Stimulated activated CD4-positive, alpha-beta T cell treated with anti-CD3 and anti-CD28 coated beads, TNF-alpha, amount 100 ng/mL, for 48 hours (primary cell): ENCODE measurements at regions not wholly inside any gene's neighbourhood (a gene's known extent, or its start where the extent isn't known, plus 50 kb on each side); places are given as distances from the start of the nearest gene placed in this dataset.
"Not testable (repeated sequence)": the region's sequence is repeated elsewhere in the genome, so short reads cannot be mapped to it uniquely, and the experiment has no call there.

ENCODE experiments used
- DNase-seq, 3 donors: peaks; one replicate each; pipeline ENCODE4 v3.0.0-alpha.2; 2020; ENCODE audit warnings: low read depth in 3 of 3

GRCh38 chr5:82956600-82956999 lies 120.6 kb downstream of the TMEM167A start:
- DNase-seq = no peak

GRCh38 chr5:82952326-82952725 lies 124.9 kb downstream of the TMEM167A start:
- DNase-seq = no peak

GRCh38 chr5:82944267-82944666 lies 132.9 kb downstream of the TMEM167A start:
- not testable (repeated sequence) for DNase-seq

- no peak for DNase-seq
These were observed 134.9 kb downstream of the TMEM167A start for GRCh38 chr5:82942083-82942881.

- DNase-seq = no peak
These were observed 138.1 kb downstream of the TMEM167A start for GRCh38 chr5:82938901-82939725.

GRCh38 chr5:82932473-82933220 lies 144.5 kb downstream of the TMEM167A start:
- DNase-seq = not testable (repeated sequence)

GRCh38 chr5:82931110-82931509 lies 146.1 kb downstream of the TMEM167A start:
- no peak for DNase-seq

- no peak for DNase-seq
These were observed 152.2 kb downstream of the TMEM167A start for GRCh38 chr5:82925061-82925411.

- DNase-seq = no peak
These were observed 152.8 kb downstream of the TMEM167A start for GRCh38 chr5:82924226-82925060.

- DNase-seq = no peak
These were observed 155.0 kb downstream of the TMEM167A start for GRCh38 chr5:82922086-82922734.

- no peak for DNase-seq
These were observed 158.7 kb downstream of the TMEM167A start for GRCh38 chr5:82918311-82919031.

- DNase-seq = no peak
These were observed 159.6 kb downstream of the TMEM167A start for GRCh38 chr5:82917584-82917983.

- DNase-seq = no peak
These were observed 163.2 kb downstream of the TMEM167A start for GRCh38 chr5:82913971-82914370.

- DNase-seq = no peak
These were observed 164.7 kb downstream of the TMEM167A start for GRCh38 chr5:82912462-82912861.

GRCh38 chr5:82911910-82912309 lies 165.3 kb downstream of the TMEM167A start:
- DNase-seq = no peak

- DNase-seq = no peak
These were observed 166.3 kb downstream of the TMEM167A start for GRCh38 chr5:82910905-82911304.

- DNase-seq = no peak
These were observed 166.7 kb downstream of the TMEM167A start for GRCh38 chr5:82910491-82910890.

- DNase-seq = no peak
These were observed 167.4 kb downstream of the TMEM167A start for GRCh38 chr5:82909771-82910170.

- DNase-seq = no peak
These were observed 171.2 kb downstream of the TMEM167A start for GRCh38 chr5:82905986-82906385.

GRCh38 chr5:82901281-82901888 lies 175.8 kb downstream of the TMEM167A start:
- DNase-seq = no peak
